H1 (cell line): ENCODE measurements at regions not wholly inside any gene's neighbourhood (a gene's known extent, or its start where the extent isn't known, plus 50 kb on each side); places are given as distances from the start of the nearest gene placed in this dataset.

Experiments
- ASH2L ChIP-seq: fragments of 200-600, 300-600 bp; sonication (generic); IDR thresholded peaks from one replicate; pipeline ENCODE4 v1.7.1; 2017; ENCODE audit warnings: low read length
- EP300 ChIP-seq, 2 experiments: IDR thresholded peaks; 1 replicate in 1 of 2; 2 replicates in 1 of 2; pipeline ENCODE4 v1.6.1; 2011 to 2012; ENCODE audit warnings: low read depth in 2 of 2, low read length in 2 of 2, mild to moderate bottlenecking in 2 of 2, borderline replicate concordance in 1 of 2, inconsistent platforms in 1 of 2, moderate library complexity in 1 of 2
- SP1 ChIP-seq: IDR thresholded peaks from 2 replicates; pipeline ENCODE4 v1.6.1; 2011; ENCODE audit warnings: low read depth, low read length
- SUZ12 ChIP-seq: fragments of 200-600 bp; sonication (generic); IDR thresholded peaks from 2 replicates; pipeline ENCODE4 v1.6.1; 2012; ENCODE audit warnings: mild to moderate bottlenecking, inconsistent platforms, low read length, moderate library complexity, mixed read lengths

- TF ChIP-seq EP300 (IDR thresholded peaks at IDR 0.05; ENCODE audit: borderline replicate concordance in 1 of 2, low read depth in 2 of 2, low read length in 2 of 2): no peak
- TF ChIP-seq ASH2L: no peak
- no peak for TF ChIP-seq SP1
- no peak for TF ChIP-seq SUZ12
Observed at GRCh38 chr6:126581316-126581715, 241.4 kb downstream of the CENPW start (continued).
